ENCODE measurements at regions not wholly inside any gene's neighbourhood (a gene's known extent, or its start where the extent isn't known, plus 50 kb on each side); places are given as distances from the start of the nearest gene placed in this dataset.

DNA sequence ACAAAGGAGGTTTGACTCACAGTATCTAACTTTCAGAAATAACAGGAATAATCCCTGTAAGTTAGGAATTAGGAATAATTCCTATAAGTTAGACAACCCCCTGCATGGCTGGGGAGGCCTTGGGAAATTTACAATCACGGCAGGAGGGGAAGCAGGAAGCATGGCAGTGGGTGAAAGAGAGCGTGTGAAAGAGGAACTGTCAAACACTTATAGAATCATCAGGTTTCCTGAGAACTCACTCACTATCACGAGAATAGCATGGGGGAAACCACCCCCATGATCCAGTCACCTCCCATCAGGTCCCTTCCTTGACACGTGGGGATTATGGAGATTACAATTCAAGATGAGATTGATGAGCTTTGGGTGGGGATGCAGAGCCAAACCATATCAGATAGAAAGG, 385.5 kb downstream of the IL20RB start:
- Histone ChIP-seq H3K36me3 (ENCODE audit: insufficient read depth, low read length) (no peaks in the 10 kb centered on the region), H3K9ac (ENCODE audit: low read length) (no peak overlapping the region), H2AFZ (ENCODE audit: low read depth, low read length) (no peak overlapping the region), H3K4me1 (ENCODE audit: insufficient read depth, low read length) (no peaks in the 10 kb centered on the region), H3K4me3 (ENCODE audit: insufficient read depth, low read depth, low read length) (no peak overlapping the region), H3K27ac (ENCODE audit: low read depth, low read length) (no peak overlapping the region), H3K79me2 (ENCODE audit: insufficient read depth, low read length) (no peaks in the 10 kb centered on the region), H4K20me1 (ENCODE audit: insufficient read depth, low read length) (no peaks in the 10 kb centered on the region), H3K4me2 (ENCODE audit: low read length) (no peak overlapping the region), H3K9me3 (ENCODE audit: insufficient read depth, low read depth, low read length) (peaks cover 3% of the 10 kb centered on the region), H3K27me3 (ENCODE audit: insufficient read depth, low read length) (no peaks in the 10 kb centered on the region)
- Mint-ChIP-seq H3K27ac (ENCODE audit: unreplicated experiment) (no peak overlapping the region), H3K9me3 (ENCODE audit: unreplicated experiment) (peaks cover 3% of the 10 kb centered on the region), H3K4me1 (ENCODE audit: low read depth, unreplicated experiment) (peaks cover 12% of the 10 kb centered on the region), H3K27me3 (ENCODE audit: low read depth, unreplicated experiment) (peaks cover 4% of the 10 kb centered on the region), H3K36me3 (ENCODE audit: low read depth, unreplicated experiment) (no peaks in the 10 kb centered on the region), H3K4me3 (ENCODE audit: unreplicated experiment) (no peak overlapping the region)
- DNase-seq (ENCODE audit: low read depth) = no peak
- FAIRE-seq = no peak
- TF ChIP-seq, protein P1, sequence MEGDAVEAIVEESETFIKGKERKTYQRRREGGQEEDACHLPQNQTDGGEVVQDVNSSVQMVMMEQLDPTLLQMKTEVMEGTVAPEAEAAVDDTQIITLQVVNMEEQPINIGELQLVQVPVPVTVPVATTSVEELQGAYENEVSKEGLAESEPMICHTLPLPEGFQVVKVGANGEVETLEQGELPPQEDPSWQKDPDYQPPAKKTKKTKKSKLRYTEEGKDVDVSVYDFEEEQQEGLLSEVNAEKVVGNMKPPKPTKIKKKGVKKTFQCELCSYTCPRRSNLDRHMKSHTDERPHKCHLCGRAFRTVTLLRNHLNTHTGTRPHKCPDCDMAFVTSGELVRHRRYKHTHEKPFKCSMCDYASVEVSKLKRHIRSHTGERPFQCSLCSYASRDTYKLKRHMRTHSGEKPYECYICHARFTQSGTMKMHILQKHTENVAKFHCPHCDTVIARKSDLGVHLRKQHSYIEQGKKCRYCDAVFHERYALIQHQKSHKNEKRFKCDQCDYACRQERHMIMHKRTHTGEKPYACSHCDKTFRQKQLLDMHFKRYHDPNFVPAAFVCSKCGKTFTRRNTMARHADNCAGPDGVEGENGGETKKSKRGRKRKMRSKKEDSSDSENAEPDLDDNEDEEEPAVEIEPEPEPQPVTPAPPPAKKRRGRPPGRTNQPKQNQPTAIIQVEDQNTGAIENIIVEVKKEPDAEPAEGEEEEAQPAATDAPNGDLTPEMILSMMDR (IDR thresholded peaks at IDR 0.05; ENCODE audit: insufficient read depth, low read depth, low read length) = no peak
- TF ChIP-seq EZH2 (IDR thresholded peaks at IDR 0.05; ENCODE audit: insufficient read depth, low read length) = no peak

DNA sequence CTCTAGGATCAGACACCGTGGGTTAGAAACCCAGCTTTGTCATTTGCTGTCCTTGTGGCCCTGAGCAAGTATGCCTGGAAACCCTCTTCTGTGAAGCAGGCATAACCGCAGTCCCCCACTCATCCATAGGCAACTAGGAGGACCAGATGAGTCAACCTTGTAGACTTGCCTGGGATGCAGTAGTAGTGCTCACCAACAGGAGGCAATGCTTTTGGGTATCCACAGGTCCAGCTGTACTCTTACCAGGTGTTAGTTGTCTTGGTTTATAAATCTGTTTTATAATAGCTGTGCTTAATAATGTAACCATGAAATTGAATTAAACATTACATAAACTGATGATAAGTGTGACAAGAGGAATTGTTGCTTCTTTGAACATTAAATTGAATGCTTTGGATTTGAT, 389.3 kb downstream of the IL20RB start:
- H3K4me3 ChIP-seq (ENCODE audit: insufficient read depth, low read depth, low read length) = no peak overlapping the region
- Mint-ChIP-seq H3K27ac (ENCODE audit: unreplicated experiment) (no peak overlapping the region), H3K4me1 (ENCODE audit: low read depth, unreplicated experiment) (peaks cover 12% of the 10 kb centered on the region), H3K9me3 (ENCODE audit: unreplicated experiment) (no peaks in the 10 kb centered on the region), H3K27me3 (ENCODE audit: low read depth, unreplicated experiment) (peaks cover 5% of the 10 kb centered on the region), H3K4me3 (ENCODE audit: unreplicated experiment) (no peak overlapping the region), H3K36me3 (ENCODE audit: low read depth, unreplicated experiment) (no peaks in the 10 kb centered on the region)
- no peak overlapping the region for H2AFZ ChIP-seq (ENCODE audit: low read depth, low read length)
- H3K4me1 ChIP-seq (ENCODE audit: insufficient read depth, low read length) = no peaks in the 10 kb centered on the region
- no peak overlapping the region for H3K9ac ChIP-seq (ENCODE audit: low read length)
- H3K79me2 ChIP-seq (ENCODE audit: insufficient read depth, low read length) = no peaks in the 10 kb centered on the region
- H3K4me2 ChIP-seq (ENCODE audit: low read length) = no peak overlapping the region
- no peaks in the 10 kb centered on the region for H3K27me3 ChIP-seq (ENCODE audit: insufficient read depth, low read length)
- no peak for FAIRE-seq
- no peak overlapping the region for H3K27ac ChIP-seq (ENCODE audit: low read depth, low read length)
- no peaks in the 10 kb centered on the region for H3K36me3 ChIP-seq (ENCODE audit: insufficient read depth, low read length)
- no peaks in the 10 kb centered on the region for H4K20me1 ChIP-seq (ENCODE audit: insufficient read depth, low read length)
- no peak for TF ChIP-seq EZH2 (IDR thresholded peaks at IDR 0.05; ENCODE audit: insufficient read depth, low read length)
- TF ChIP-seq, protein P1 (IDR thresholded peaks at IDR 0.05; ENCODE audit: insufficient read depth, low read depth, low read length) = no peak
- no peaks in the 10 kb centered on the region for H3K9me3 ChIP-seq (ENCODE audit: insufficient read depth, low read depth, low read length)
- no peak for DNase-seq (ENCODE audit: low read depth)

DNA sequence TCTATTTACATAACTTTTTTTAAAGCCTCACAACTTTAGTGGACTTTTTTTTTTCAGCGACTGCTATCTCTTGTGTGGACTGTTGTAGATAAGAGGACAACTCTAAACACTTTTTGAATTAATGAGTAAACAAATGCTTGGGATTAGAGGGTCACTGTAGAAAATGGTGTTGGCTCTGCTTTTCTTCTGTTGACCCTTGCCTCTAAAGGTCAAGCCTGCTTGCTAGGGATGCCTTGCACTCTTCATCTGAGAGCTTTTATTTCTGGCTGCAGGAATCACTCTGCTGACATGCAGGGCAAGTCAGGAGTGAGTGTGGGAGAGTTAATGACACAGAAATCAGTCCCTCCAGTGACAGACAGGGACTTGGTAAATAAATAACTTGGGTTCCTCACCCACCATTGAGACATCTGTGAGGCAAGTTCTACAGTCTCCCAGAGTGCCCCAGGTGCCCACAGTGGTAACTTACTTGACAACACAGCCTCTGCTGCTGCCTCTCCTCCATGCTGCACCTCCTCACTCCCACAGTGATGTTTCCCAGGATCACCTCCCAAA, 390.1 kb downstream of the IL20RB start:
- Mint-ChIP-seq H3K4me3 (ENCODE audit: unreplicated experiment) (no peak overlapping the region), H3K9me3 (ENCODE audit: unreplicated experiment) (no peaks in the 10 kb centered on the region), H3K36me3 (ENCODE audit: low read depth, unreplicated experiment) (no peaks in the 10 kb centered on the region), H3K27ac (ENCODE audit: unreplicated experiment) (no peak overlapping the region), H3K27me3 (ENCODE audit: low read depth, unreplicated experiment) (peaks cover 5% of the 10 kb centered on the region), H3K4me1 (ENCODE audit: low read depth, unreplicated experiment) (peaks cover 10% of the 10 kb centered on the region)
- Histone ChIP-seq H3K79me2 (ENCODE audit: insufficient read depth, low read length) (no peaks in the 10 kb centered on the region), H3K9me3 (ENCODE audit: insufficient read depth, low read depth, low read length) (no peaks in the 10 kb centered on the region), H3K4me1 (ENCODE audit: insufficient read depth, low read length) (no peaks in the 10 kb centered on the region), H3K27ac (ENCODE audit: low read depth, low read length) (no peak overlapping the region), H3K4me2 (ENCODE audit: low read length) (no peak overlapping the region), H3K9ac (ENCODE audit: low read length) (no peak overlapping the region), H4K20me1 (ENCODE audit: insufficient read depth, low read length) (no peaks in the 10 kb centered on the region), H3K4me3 (ENCODE audit: insufficient read depth, low read depth, low read length) (no peak overlapping the region), H2AFZ (ENCODE audit: low read depth, low read length) (no peak overlapping the region), H3K27me3 (ENCODE audit: insufficient read depth, low read length) (no peaks in the 10 kb centered on the region), H3K36me3 (ENCODE audit: insufficient read depth, low read length) (no peaks in the 10 kb centered on the region)
- DNase-seq (ENCODE audit: low read depth) (no peak), FAIRE-seq (no peak)
- TF ChIP-seq, protein P1 (IDR thresholded peaks at IDR 0.05; ENCODE audit: insufficient read depth, low read depth, low read length) = no peak
- no peak for TF ChIP-seq EZH2 (IDR thresholded peaks at IDR 0.05; ENCODE audit: insufficient read depth, low read length)
